HG03342 (cell line): ENCODE measurements at regions not wholly inside any gene's neighbourhood (a gene's known extent, or its start where the extent isn't known, plus 50 kb on each side); places are given as distances from the start of the nearest gene placed in this dataset.

Experiments used
- ATAC-seq: cut with Tn5 transposase; IDR thresholded peaks from one replicate; pipeline ENCODE4 v1.9.1; 2021; ENCODE audit warnings: mild to moderate bottlenecking, moderate library complexity; ENCODE audit not compliant: unreplicated experiment

- ATAC-seq, result no peak
These were observed 104.2 kb upstream of the TMEM72 start for GRCh38 chr10:44806950-44807349.

- ATAC-seq, result no peak
These were observed 103.7 kb upstream of the TMEM72 start for GRCh38 chr10:44807451-44807850.

DNA sequence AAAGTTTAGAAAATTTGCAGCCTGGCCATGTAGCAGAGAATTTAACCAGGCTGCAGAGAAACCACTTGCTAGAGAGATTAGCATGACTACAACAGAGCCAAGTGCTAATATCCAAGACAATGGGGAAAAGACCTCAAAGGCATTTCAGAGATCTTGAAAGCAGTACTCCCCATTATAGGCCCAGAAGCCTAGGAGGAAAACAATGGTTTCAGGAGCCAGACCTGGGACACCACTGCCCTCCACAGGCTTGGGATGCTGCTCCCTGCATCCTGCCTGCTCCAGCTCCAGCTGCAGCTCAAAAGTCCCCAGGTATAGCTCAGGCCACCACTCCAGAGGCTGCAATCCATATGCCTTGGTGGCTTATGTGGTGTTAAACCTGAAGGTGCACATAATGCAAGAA, 101.5 kb upstream of the TMEM72 start:
- no peak for ATAC-seq

- no peak for ATAC-seq
These were observed 100.1 kb upstream of the TMEM72 start for GRCh38 chr10:44811072-44811471.

DNA sequence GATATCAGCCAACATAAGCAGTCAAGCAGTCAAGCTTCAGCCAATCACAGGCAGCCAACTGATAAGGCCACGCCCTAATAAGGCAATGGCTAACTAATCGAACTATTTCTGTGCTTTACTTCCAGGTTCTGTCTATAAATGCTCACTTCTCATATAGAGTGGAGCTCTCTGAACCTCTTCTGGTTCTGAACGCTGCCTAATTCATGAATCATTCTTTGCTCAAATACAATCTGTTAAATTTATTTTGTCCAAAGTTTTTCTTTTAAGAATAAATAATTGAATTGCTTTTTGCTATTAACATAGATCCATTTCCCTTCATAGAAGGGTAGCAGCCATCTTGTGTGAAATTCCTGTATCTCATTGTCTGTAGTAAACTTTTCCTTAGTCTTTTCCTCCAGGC, 97.9 kb upstream of the TMEM72 start:
- ATAC-seq, result no peak

DNA sequence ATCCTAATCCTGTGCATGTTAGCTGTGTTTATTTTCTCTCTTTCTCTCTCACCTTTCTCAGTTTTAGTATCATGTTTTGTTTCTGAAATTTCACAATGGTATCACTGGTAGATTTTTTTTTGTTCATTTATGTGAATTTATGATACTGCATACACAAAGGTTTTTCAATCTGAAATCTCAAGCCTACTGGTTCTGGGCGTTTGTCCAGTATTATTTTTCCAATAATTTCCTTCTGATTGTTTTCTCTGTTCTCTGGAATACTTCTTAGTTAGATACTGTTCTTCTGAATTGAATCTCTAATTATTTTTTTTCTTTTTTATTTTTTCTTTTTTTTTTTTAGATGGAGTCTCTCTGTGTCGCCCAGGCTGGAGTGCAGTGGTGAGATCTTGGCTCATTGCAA, 96.2 kb upstream of the TMEM72 start:
- ATAC-seq, result no peak

GRCh38 chr10:44818041-44818649, 93.0 kb upstream of the TMEM72 start:
- no peak for ATAC-seq

DNA sequence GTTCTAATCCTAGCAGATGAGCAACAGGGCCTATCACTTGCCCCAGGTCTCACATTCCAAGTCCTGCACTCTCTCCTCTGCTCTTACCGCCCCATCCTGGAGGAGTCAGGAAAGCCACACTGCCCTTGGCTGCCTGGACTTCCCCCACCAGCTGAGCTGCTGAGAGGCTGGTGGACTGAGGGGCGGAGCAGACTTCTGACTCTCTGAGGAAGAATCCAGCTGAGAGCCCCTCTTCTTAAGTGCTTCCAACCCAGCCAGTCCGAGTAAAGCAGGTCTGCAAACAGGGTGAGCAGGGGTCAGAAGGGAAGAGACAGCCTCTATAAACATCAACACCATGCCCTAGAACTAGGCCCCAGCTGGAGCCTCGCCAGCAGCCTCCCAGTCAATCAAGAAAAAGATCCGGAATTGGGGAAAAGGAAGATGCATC, 92.4 kb upstream of the TMEM72 start:
- ATAC-seq, result no peak

DNA sequence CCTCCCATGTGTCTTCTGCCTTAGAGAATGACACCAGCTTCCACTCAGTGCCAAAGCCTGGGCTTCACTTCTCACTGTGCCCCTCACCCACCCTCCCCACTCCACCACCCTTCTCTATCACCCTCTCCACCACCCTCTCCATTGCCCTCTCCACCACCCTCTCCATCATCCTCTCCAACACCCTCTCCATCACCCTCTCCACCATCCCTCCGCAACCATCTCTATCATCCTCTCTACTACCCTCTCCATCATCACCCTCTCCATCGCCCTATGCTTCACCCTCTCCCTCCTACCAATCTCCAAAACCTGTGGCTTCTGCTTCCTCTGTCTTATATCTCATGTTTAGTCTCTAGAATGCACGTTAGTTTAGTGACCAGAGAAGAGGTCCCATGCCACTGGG, 91.0 kb upstream of the TMEM72 start:
- no peak for ATAC-seq

GRCh38 chr10:44821290-44821689, 89.8 kb upstream of the TMEM72 start:
- no peak for ATAC-seq

GRCh38 chr10:44822349-44822748, 88.8 kb upstream of the TMEM72 start:
- ATAC-seq, result no peak

- no peak for ATAC-seq
These were observed 88.2 kb upstream of the TMEM72 start for GRCh38 chr10:44822966-44823365.

- no peak for ATAC-seq
These were observed 86.5 kb upstream of the TMEM72 start for GRCh38 chr10:44824607-44825006.

- no peak for ATAC-seq
These were observed 83.6 kb upstream of the TMEM72 start for GRCh38 chr10:44827431-44828006.

DNA sequence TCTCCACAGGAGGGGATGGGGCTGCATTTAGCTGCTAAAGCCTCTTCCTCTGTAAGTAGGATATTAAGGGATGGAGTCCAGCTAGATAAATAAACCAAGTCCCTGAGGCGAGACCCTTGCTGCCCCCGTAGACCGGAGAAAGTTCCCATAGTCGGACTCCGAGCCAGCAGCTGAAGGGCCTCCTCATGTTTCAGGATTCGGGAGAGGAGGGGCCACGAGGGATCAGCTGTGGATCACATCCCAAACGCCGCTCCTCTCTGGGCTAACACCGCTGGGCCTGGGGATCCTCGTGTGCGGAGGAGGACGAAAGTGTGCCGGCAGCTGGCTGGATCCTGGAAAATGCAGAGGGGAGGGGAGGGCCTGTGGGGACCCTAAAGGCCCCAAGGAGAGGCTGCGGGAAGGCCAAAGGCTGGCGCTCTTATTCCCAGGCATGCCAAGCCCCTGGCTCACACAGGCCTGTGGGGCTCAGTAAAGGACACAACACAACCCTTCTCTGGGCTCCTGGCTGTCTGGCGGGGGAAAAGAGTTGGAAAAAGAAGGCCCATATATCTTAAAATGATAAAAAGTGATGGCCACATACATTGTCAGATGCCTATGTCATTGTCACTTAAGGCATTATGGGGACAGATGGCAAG, 82.5 kb upstream of the TMEM72 start:
- ATAC-seq, result no peak

- no peak for ATAC-seq
These were observed 81.7 kb upstream of the TMEM72 start for GRCh38 chr10:44829426-44829825.

- ATAC-seq, result no peak
These were observed 81.1 kb upstream of the TMEM72 start for GRCh38 chr10:44830022-44830421.

- ATAC-seq, result no peak
These were observed 79.6 kb upstream of the TMEM72 start for GRCh38 chr10:44831581-44831980.

GRCh38 chr10:44832595-44833390, 78.3 kb upstream of the TMEM72 start:
- no peak for ATAC-seq

GRCh38 chr10:44834131-44834530, 77.0 kb upstream of the TMEM72 start:
- ATAC-seq, result no peak

- ATAC-seq, result no peak
These were observed 75.8 kb upstream of the TMEM72 start for GRCh38 chr10:44835300-44835699.

DNA sequence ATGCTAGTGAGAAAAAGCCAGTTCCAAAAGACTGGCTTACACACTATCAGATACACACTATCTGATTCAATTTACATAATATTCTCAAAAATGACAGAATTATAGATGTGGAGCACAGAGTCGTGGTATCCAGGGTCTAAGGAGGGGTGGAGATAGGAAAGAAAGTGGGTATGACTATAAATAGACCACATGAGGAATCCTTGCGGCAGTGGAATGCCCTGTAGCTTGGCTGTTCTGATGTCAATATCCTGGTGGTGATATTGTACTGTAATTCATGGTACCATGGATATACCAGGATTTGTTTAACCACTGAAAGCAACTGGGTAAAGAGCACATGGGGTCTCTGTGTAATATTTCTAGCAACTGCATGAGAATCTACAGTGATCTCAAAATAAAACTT, 67.7 kb upstream of the TMEM72 start:
- no peak for ATAC-seq
